GM15510 (cell line): ENCODE measurements at regions not wholly inside any gene's neighbourhood (a gene's known extent, or its start where the extent isn't known, plus 50 kb on each side); places are given as distances from the start of the nearest gene placed in this dataset.

Experiments used
- POLR2A ChIP-seq: IDR thresholded peaks from 3 replicates; pipeline ENCODE4 v1.6.1; 2011; ENCODE audit warnings: borderline replicate concordance; ENCODE audit not compliant: insufficient read length; ENCODE audit errors: extremely low read depth

DNA sequence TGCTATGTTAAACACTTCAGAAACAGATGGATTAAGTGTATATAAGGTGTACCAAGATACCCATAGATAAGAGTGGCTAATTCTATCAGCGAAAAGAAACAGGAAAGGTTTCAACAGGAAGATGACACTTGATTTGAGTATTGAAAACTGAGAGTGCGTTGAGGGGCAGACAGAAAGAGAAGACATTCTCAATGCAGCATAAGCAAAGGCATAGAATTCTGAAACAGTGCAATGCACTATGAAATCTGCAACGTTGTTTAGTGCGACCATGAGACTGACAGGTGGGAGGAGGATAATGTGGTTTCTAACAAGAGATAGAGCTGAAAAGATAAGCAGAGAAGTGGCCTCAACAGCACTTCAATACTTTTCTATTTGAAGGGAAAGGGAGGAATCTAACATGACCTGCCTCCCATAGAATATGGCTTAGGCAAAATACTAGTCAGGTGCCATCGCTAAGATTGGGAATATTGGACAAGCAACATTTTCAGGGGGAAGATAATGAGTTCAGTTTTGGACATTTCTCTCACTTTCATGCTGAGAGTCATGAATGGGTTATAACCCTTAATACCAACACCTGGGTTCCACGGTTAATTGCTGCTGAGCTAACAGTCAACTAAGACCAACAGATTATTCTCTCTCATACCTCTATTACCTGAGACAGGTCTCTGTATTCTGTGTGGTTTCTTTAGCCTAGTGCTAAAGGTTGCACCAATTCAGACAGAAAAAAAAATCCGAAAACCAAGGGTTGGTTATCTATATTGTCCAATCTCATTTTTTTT lies 312.9 kb upstream of the ARID1B start:
- no peak for TF ChIP-seq POLR2A

DNA sequence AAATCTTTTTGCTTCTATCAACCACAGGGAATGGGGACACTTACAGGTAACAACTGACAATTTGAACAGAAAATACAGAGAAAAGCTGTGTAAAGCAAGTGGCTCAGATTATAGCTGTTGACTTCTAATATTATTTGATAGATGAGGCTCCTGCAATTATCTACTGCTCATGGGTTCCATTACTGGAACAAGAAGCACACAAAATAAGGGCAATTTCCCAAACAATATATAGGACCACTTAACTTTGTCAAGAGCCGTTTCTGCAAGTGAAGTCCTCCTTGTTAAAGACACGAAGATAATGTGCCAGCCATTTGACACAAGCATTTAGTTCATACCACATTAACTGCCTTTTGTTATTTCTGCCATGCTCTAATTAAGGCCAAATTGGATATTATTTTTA lies 315.5 kb upstream of the ARID1B start:
- TF ChIP-seq POLR2A: no peak

DNA sequence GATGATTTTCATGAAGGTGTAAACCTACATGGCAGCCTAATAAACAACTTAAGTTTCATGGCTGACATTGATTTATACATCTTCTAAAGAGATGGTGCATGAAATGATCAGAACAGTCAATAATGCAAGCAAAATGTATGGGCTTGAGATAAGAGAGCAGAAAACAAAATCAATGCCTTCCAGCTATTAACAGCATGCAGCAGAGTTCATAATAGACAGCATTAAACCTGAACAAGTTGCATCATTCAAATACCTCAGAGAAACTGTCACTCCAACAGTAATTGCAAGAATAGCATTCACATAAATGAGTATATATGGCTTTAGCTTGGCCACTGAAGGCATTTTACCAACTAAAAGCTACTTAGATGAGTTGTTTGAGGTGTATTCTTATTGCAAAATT lies 319.6 kb upstream of the ARID1B start:
- TF ChIP-seq POLR2A: no peak

DNA sequence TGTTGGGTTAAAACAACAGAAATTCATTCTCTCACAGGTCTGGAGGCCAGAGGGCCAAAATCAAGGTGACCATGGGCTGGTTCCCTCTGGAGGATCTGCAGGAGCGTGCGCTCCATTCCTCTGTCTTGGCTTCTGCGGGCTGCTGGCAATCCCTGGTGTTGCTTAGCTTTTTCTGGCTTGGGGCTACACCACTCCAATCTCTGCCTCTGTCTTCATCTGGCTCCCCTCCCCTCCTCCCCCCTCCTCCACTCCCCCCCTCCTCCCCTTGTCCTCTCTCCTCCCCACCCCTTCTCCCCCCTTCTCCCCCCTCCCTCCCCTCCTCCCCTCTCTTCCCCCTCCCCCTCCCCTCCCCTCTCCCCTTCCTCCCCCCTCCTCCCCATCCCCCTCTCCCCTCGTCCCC lies 321.3 kb upstream of the ARID1B start:
- TF ChIP-seq POLR2A: no peak

DNA sequence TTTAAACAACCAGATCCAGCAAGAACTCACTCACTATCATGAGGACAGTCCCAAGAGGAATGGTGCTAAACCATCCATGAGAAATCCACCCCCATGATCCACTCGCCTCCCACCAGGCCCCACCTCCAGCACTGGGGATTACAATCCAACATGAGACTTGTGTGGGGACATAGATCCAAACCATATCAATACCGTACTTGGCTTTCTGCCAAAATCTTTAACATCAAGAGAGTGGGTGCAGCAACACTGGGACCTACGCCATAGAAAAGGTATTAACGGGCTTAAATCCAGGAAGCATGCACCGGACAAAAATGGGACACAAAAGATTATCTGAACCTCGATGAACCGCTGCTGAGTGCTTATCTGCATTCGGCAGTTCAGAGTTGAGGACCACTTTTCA lies 322.3 kb upstream of the ARID1B start:
- TF ChIP-seq POLR2A: no peak

GRCh38 chr6:156451726-156452125 lies 325.5 kb upstream of the ARID1B start:
- TF ChIP-seq POLR2A: no peak

DNA sequence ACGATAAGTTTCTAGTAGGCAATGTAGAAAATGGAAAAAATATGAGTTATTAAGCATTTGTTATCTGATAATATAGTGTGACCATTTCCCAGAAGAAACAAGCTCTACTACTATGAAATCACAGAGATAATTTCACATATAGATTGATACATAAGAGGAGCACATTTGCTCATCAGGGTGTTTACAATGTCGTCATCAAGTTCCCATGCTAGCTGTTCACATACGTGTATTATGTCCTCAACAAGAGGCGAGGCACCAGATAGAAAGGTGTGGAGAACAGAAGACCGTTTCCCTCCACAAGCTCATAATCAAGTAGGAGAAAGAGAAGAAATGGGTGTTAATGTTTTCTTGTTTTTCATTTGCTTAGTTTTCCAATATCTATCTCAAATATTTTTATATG lies 326.1 kb upstream of the ARID1B start:
- TF ChIP-seq POLR2A: no peak

DNA sequence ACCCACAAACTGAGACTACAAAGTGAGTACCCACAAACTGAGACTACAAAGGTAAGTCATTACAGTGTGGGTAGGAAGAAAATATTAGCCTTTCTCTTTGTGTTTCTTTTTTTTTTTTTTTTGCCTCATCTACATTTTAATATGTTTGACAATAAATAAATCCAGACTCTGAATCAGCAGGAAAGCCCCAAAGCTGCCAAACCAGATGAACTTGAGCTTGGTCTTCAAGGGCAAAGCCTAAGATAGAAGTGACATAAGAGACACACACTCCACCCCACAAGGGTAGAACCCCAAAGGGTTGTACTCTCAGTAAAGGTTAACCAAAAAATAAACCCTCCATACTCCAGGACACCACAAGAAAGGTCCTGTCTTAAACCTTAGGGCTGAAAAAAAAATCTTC lies 326.8 kb upstream of the ARID1B start:
- no peak for TF ChIP-seq POLR2A

GRCh38 chr6:156449569-156449968 lies 327.6 kb upstream of the ARID1B start:
- no peak for TF ChIP-seq POLR2A

- no peak for TF ChIP-seq POLR2A
Measured at GRCh38 chr6:156449128-156449527, 328.1 kb upstream of the ARID1B start.

DNA sequence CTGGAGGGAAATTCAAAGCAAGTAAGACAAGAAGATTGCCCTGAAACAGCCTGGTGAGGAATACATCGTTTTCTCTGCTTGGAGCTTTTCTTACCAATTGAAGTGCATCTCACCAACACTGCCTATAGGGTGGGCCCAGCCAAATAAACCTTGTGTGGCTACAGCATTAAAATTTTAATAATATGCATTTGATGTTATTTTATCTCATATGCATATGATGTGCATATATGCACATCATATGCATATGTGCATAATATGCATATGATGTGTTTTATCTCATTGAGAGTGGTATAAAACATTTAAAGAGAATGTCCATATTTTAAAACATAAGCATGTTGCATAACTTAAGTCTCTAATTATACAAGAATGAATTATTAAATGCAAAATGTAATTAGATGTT lies 328.6 kb upstream of the ARID1B start:
- TF ChIP-seq POLR2A: no peak

GRCh38 chr6:156440688-156441087 lies 336.5 kb upstream of the ARID1B start:
- TF ChIP-seq POLR2A: no peak

- no peak for TF ChIP-seq POLR2A
Measured at GRCh38 chr6:156438350-156438923, 338.7 kb upstream of the ARID1B start.

DNA sequence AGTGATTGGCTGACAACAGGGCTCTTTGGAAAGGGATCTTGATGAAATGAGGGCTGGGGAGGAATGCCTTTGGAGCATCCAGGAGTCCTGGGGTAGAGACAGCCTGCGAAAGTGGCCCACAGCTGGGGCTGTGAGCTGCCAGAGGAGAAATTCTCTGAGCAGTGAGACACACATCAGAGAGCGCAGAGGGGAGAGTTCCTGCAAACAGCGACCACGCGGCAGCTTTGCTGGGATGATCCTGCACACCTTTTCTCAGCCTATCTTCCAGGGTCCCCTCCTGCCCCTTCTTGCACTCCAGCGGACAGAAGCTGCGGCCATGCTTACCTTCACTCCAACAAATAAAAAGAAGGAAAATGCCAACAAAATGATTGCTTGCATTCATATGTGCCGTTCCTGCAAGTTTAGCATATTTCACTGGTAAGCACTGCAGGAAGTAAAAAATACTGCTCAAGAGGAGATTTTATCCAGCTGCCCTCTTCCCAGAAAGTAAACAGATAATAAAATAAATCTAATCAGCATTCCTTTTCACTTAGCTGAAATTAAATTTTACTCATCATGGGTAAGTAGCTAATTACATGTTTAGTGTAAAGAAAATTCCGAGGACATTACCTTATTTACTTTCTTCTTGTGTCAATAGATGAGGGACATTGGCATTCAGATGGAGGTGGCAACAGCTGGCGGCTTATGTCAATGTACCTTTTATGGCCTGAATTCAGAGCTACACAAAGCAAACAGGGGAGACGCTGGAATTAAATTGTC lies 339.9 kb upstream of the ARID1B start:
- no peak for TF ChIP-seq POLR2A

DNA sequence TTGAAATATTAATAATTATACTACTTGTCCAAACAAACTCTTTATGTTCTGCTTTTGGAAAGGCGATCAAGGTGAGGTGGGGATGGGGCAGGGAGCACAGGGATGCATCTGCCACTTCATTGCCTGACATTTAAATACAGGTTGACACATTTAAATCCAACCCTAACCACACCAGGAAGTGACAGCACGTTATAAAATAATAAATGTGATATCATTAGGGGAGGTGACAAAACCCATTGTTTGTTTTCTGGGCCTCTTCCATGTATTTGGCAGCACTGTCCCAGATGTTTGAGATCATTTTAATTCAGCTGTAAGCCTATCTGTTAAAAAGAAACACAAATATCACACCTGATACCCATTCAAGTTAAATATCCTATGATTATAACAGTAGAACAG lies 342.4 kb upstream of the ARID1B start:
- no peak for TF ChIP-seq POLR2A
